B cell (primary cell): ENCODE measurements at regions not wholly inside any gene's neighbourhood (a gene's known extent, or its start where the extent isn't known, plus 50 kb on each side); places are given as distances from the start of the nearest gene placed in this dataset.

ENCODE experiments used
- ATAC-seq: fragments of 200-7000 bp; cut with Tn5 transposase; one replicate; pipeline ENCODE4 v1.10.0; 2021; ENCODE audit warnings: low read depth, mild to moderate bottlenecking, moderate number of reproducible peaks, moderate library complexity
- CTCF ChIA-PET: fragments of 350-600 bp; sonication (Branson Sonifier 250); formaldehyde crosslinking; loops from one replicate; lab custom pipeline; 2021; ENCODE audit warnings: antibody characterized with exemption, inconsistent platforms; lab: Charles Lee
- POLR2A ChIA-PET: fragments of 350-600 bp; sonication (Branson Sonifier 250); formaldehyde crosslinking; loops from one replicate; lab custom pipeline; 2021; ENCODE audit warnings: antibody characterized with exemption; lab: Charles Lee
- DNase-seq: peaks from one replicate; pipeline ENCODE4 v3.0.0; 2013
- H2AFZ ChIP-seq: 2 replicates; pipeline ENCODE4 v1.6.1; 2012; ENCODE audit warnings: mild to moderate bottlenecking, low read depth, low read length; ENCODE audit not compliant: insufficient read depth, poor library complexity, severe bottlenecking
- H3K27ac ChIP-seq, 2 donors: 1 replicate in 1 of 2; 2 replicates in 1 of 2; pipeline ENCODE4 v1.5.1; 2012 to 2013; ENCODE audit warnings: low read length in 2 of 2, mild to moderate bottlenecking in 2 of 2, moderate library complexity in 1 of 2
- H3K27me3 ChIP-seq, 4 experiments: fragments of 200-600 bp in 1 of 4; sonication (generic) in 1 of 4; replicated peaks in 1 of 4; 1 replicate in 2 of 4; 2 replicates in 2 of 4; pipeline versions ENCODE4 v1.6.1 to v1.7.0; 2013 to 2016; ENCODE audit warnings: low read length in 3 of 4, mild to moderate bottlenecking in 2 of 4, mixed read lengths in 1 of 4, moderate library complexity in 1 of 4; ENCODE audit not compliant: insufficient read depth in 4 of 4, control insufficient read depth in 3 of 4; ENCODE audit errors: control extremely low read depth in 1 of 4
- H3K36me3 ChIP-seq, 2 experiments: replicated peaks in 1 of 2; 1 replicate in 1 of 2; 2 replicates in 1 of 2; pipeline versions ENCODE4 v1.6.1 to v1.7.1; 2013; ENCODE audit warnings: low read length in 1 of 2; ENCODE audit not compliant: insufficient read depth in 2 of 2, control insufficient read depth in 1 of 2; ENCODE audit errors: control extremely low read depth in 1 of 2, extremely low read depth in 1 of 2
- H3K4me1 ChIP-seq, 2 donors: fragments of 200-600 bp in 1 of 2; sonication (generic) in 1 of 2; 1 replicate in 1 of 2; 2 replicates in 1 of 2; pipeline versions ENCODE4 v1.5.1 to v1.6.1; 2013 to 2017; ENCODE audit warnings: low read length in 2 of 2; ENCODE audit not compliant: control insufficient read depth in 2 of 2, insufficient read depth in 2 of 2
- H3K4me2 ChIP-seq: replicated peaks from 2 replicates; pipeline ENCODE3; 2012; ENCODE audit warnings: mild to moderate bottlenecking, low read depth, low read length; ENCODE audit not compliant: poor library complexity, severe bottlenecking
- H3K4me3 ChIP-seq, 5 experiments: fragments of 200-600 bp in 1 of 5; sonication (generic) in 1 of 5; 1 replicate in 3 of 5; 2 replicates in 2 of 5; pipeline versions ENCODE4 v1.5.1 to v1.7.0; 2011 to 2016; ENCODE audit warnings: low read length in 4 of 5, mild to moderate bottlenecking in 4 of 5, low read depth in 2 of 5, control low read depth in 1 of 5, moderate library complexity in 1 of 5; ENCODE audit not compliant: insufficient read depth in 1 of 5; ENCODE audit errors: control extremely low read depth in 1 of 5, extremely low read depth in 1 of 5
- H3K79me2 ChIP-seq: fragments of 200-600 bp; sonication (generic); one replicate; pipeline ENCODE4 v1.6.0; 2016; ENCODE audit warnings: low read length; ENCODE audit not compliant: control insufficient read depth, insufficient read depth
- H3K9ac ChIP-seq: fragments of 200-600 bp; sonication (generic); 2 replicates; pipeline ENCODE4 v1.6.1; 2017; ENCODE audit warnings: mild to moderate bottlenecking, low read length, moderate library complexity
- H3K9me3 ChIP-seq, 3 donors: one replicate each; pipeline versions ENCODE4 v1.6.1 to v1.7.1; 2013; ENCODE audit warnings: low read length in 2 of 3; ENCODE audit not compliant: control insufficient read depth in 2 of 3, insufficient read depth in 1 of 3; ENCODE audit errors: control extremely low read depth in 1 of 3
- H4K20me1 ChIP-seq: 2 replicates; pipeline ENCODE4 v1.6.0; 2012; ENCODE audit warnings: mild to moderate bottlenecking, low read length; ENCODE audit not compliant: insufficient read depth, control insufficient read depth, poor library complexity, severe bottlenecking
- H3K27ac Mint-ChIP-seq: one replicate; pipeline ENCODE4 v1.8.0; 2021; ENCODE audit warnings: mixed read lengths
- H3K27me3 Mint-ChIP-seq: one replicate; pipeline ENCODE4 v1.8.0; 2021; ENCODE audit warnings: mixed read lengths
- H3K4me1 Mint-ChIP-seq: one replicate; pipeline ENCODE4 v1.8.0; 2021; ENCODE audit warnings: mixed read lengths
- H3K4me3 Mint-ChIP-seq: one replicate; pipeline ENCODE4 v1.8.0; 2021; ENCODE audit warnings: mixed read lengths
- H3K9me3 Mint-ChIP-seq: one replicate; pipeline ENCODE4 v1.8.0; 2022; ENCODE audit warnings: mixed read lengths; ENCODE audit not compliant: insufficient read depth
- CTCF ChIP-seq: fragments of 200-600 bp; IDR thresholded peaks from one replicate; pipeline ENCODE4 v1.8.0; 2022; ENCODE audit warnings: antibody characterized with exemption, mild to moderate bottlenecking
- EZH2 ChIP-seq: IDR thresholded peaks from 2 replicates; pipeline ENCODE4 v1.6.1; 2012; ENCODE audit warnings: borderline replicate concordance, low read depth, mild to moderate bottlenecking, moderate library complexity, low read length; ENCODE audit not compliant: insufficient read depth, poor library complexity, severe bottlenecking
- WGBS: methylation state at CpG from one replicate; pipeline ENCODE4 v1.1.5; 2013; ENCODE audit warnings: missing lambda C conversion rate; ENCODE audit not compliant: insufficient coverage; 5-methylcytosine and 5-hydroxymethylcytosine counted together
- intact Hi-C: fragments of 100-400 bp; cut with micrococcal nuclease; formaldehyde crosslinking; loops from one replicate; pipeline ENCODE4 v1.10.0; 2022

GRCh38 chr16:11456741-11457140 is 111.5 kb downstream of the RMI2 start:
- ChIA-PET POLR2A (no interaction called here), CTCF (interaction anchor here (0.7 kb wide), 1 partner anchor 259 kb away, joined by 3 read pairs; no protein-coding TSS in a partner anchor)
- no peak overlapping the region for H2AFZ ChIP-seq
- WGBS, result 97% methylated on average over 10 of the region's 10 CpGs
- no peak overlapping the region for H3K27ac Mint-ChIP-seq
- ATAC-seq (no peak), DNase-seq (no peak)
- no peaks in the 10 kb centered on the region for H3K79me2 ChIP-seq
- H3K4me2 ChIP-seq, result no peak overlapping the region
- H3K9me3 ChIP-seq, result peaks cover 0 to 4% (median 0%) of the 10 kb centered on the region in 3 donors
- no peak overlapping the region for H3K9ac ChIP-seq
- H3K36me3 ChIP-seq, result no peaks in the 10 kb centered on the region
- TF ChIP-seq EZH2, result no peak
- no peak for TF ChIP-seq CTCF
- peaks cover 2% of the 10 kb centered on the region for H3K4me1 Mint-ChIP-seq
- H3K4me1 ChIP-seq, result no peaks in the 10 kb centered on the region
- H3K27ac ChIP-seq, result no peak overlapping the region
- H3K4me3 ChIP-seq, result no peak overlapping the region
- no peaks in the 10 kb centered on the region for H4K20me1 ChIP-seq
- no peak overlapping the region for H3K4me3 Mint-ChIP-seq
- intact Hi-C loops, result no loop called here
- H3K27me3 ChIP-seq, result no peaks in the 10 kb centered on the region
- no peaks in the 10 kb centered on the region for H3K27me3 Mint-ChIP-seq
- peaks cover 2% of the 10 kb centered on the region for H3K9me3 Mint-ChIP-seq

GRCh38 chr16:11459722-11460121 is 114.5 kb downstream of the RMI2 start:
- Histone ChIP-seq H3K36me3 (no peaks in the 10 kb centered on the region), H3K79me2 (no peaks in the 10 kb centered on the region), H3K27me3 (no peaks in the 10 kb centered on the region), H3K4me3 (no peak overlapping the region), H3K9me3 (peaks cover 0 to 4% (median 0%) of the 10 kb centered on the region in 3 donors), H3K4me2 (no peak overlapping the region), H4K20me1 (no peaks in the 10 kb centered on the region), H2AFZ (no peak overlapping the region), H3K9ac (no peak overlapping the region), H3K4me1 (no peaks in the 10 kb centered on the region), H3K27ac (no peak overlapping the region)
- Mint-ChIP-seq H3K4me3 (no peak overlapping the region), H3K27ac (no peak overlapping the region), H3K27me3 (no peaks in the 10 kb centered on the region), H3K9me3 (no peaks in the 10 kb centered on the region), H3K4me1 (peaks cover 2% of the 10 kb centered on the region)
- ATAC-seq (no peak), DNase-seq (no peak)
- TF ChIP-seq EZH2 (no peak), CTCF (no peak)
- 94% methylated on average over 8 of the region's 8 CpGs for WGBS
- intact Hi-C loops, result no loop called here
- ChIA-PET CTCF (no interaction called here), POLR2A (interaction anchor here (0.7 kb wide), 1 partner anchor 230 kb away, joined by 11 read pairs; no protein-coding TSS in a partner anchor)
